Natural killer cell (primary cell): ENCODE measurements at regions not wholly inside any gene's neighbourhood (a gene's known extent, or its start where the extent isn't known, plus 50 kb on each side); places are given as distances from the start of the nearest gene placed in this dataset.
A peak's percentile ranks its signal among the peaks of the same experiment; 100 is the strongest.

Experiments
- ATAC-seq, 3 donors: fragments of 150-1000 bp in 2 of 3; fragments of 200-7000 bp in 1 of 3; cut with Tn5 transposase; 1 replicate in 1 of 3; 2 replicates in 2 of 3; pipeline ENCODE4 v1.10.0; 2021; ENCODE audit warnings: mild to moderate bottlenecking in 2 of 3, moderate library complexity in 2 of 3
- DNase-seq, 2 donors: peaks; one replicate each; pipeline versions ENCODE4 v3.0.0 to v3.0.0-alpha.2; 2013 to 2021; ENCODE audit warnings: mixed read lengths in 1 of 2
- H3K27ac ChIP-seq: one replicate; pipeline ENCODE4 v1.5.1; 2013; ENCODE audit warnings: mild to moderate bottlenecking, low read length
- H3K27me3 ChIP-seq: one replicate; pipeline ENCODE4 v1.6.1; 2013; ENCODE audit warnings: low read length; ENCODE audit not compliant: control insufficient read depth, insufficient read depth
- H3K36me3 ChIP-seq: one replicate; pipeline ENCODE4 v1.6.1; 2013; ENCODE audit warnings: low read length; ENCODE audit not compliant: control insufficient read depth, insufficient read depth
- H3K4me1 ChIP-seq: one replicate; pipeline ENCODE4 v1.6.1; 2013; ENCODE audit warnings: low read length; ENCODE audit not compliant: control insufficient read depth, insufficient read depth
- H3K4me3 ChIP-seq: one replicate; pipeline ENCODE4 v1.5.1; 2013; ENCODE audit warnings: low read length
- H3K9me3 ChIP-seq: one replicate; pipeline ENCODE4 v1.6.1; 2013; ENCODE audit warnings: low read length; ENCODE audit not compliant: control insufficient read depth, insufficient read depth
- H3K27ac Mint-ChIP-seq, 2 donors: one replicate each; pipeline ENCODE4 v1.8.0; 2022; ENCODE audit warnings: mild to moderate bottlenecking in 2 of 2, mixed read lengths in 2 of 2, moderate library complexity in 1 of 2
- H3K27me3 Mint-ChIP-seq, 2 donors: one replicate each; pipeline ENCODE4 v1.8.0; 2022; ENCODE audit warnings: low read depth in 2 of 2, mixed read lengths in 2 of 2
- H3K36me3 Mint-ChIP-seq: one replicate; pipeline ENCODE4 v1.8.0; 2022; ENCODE audit warnings: mixed read lengths
- H3K4me1 Mint-ChIP-seq, 2 donors: one replicate each; pipeline ENCODE4 v1.8.0; 2022; ENCODE audit warnings: mixed read lengths in 2 of 2
- H3K4me3 Mint-ChIP-seq: one replicate; pipeline ENCODE4 v1.8.0; 2022; ENCODE audit warnings: mild to moderate bottlenecking, moderate library complexity, mixed read lengths
- H3K9me3 Mint-ChIP-seq, 2 donors: one replicate each; pipeline ENCODE4 v1.8.0; 2022; ENCODE audit warnings: mixed read lengths in 2 of 2
- CTCF ChIP-seq: fragments of 200-600 bp; IDR thresholded peaks from one replicate; pipeline ENCODE4 v1.8.0; 2022; ENCODE audit warnings: antibody characterized with exemption
- WGBS: methylation state at CpG from one replicate; pipeline ENCODE4 v1.1.7; 2013; ENCODE audit warnings: missing lambda C conversion rate; ENCODE audit not compliant: insufficient coverage; 5-methylcytosine and 5-hydroxymethylcytosine counted together
- intact Hi-C: fragments of 100-400 bp; cut with micrococcal nuclease; formaldehyde crosslinking; loops from one replicate; pipeline ENCODE4 v1.14.2; 2022

- H3K27me3 ChIP-seq = no peaks in the 10 kb centered on the region
- no peaks in the 10 kb centered on the region for H3K4me1 ChIP-seq
- H3K9me3 Mint-ChIP-seq = peaks cover 4 to 17% of the 10 kb centered on the region in 2 donors
- no peak overlapping the region for H3K27ac Mint-ChIP-seq
- no peaks in the 10 kb centered on the region for H3K36me3 Mint-ChIP-seq
- intact Hi-C loops = no loop called here
- no peak for TF ChIP-seq CTCF
- H3K27ac ChIP-seq = no peak overlapping the region
- no CpG with 5 or more reads among the region's 5 CpGs for WGBS
- no peak overlapping the region for H3K4me3 Mint-ChIP-seq
- no peaks in the 10 kb centered on the region for H3K27me3 Mint-ChIP-seq
- H3K4me3 ChIP-seq = no peak overlapping the region
- no peaks in the 10 kb centered on the region for H3K36me3 ChIP-seq
- ATAC-seq = no peak
- H3K4me1 Mint-ChIP-seq = no peaks in the 10 kb centered on the region
- no peak for DNase-seq
- H3K9me3 ChIP-seq = no peaks in the 10 kb centered on the region
These were observed 594.5 kb downstream of the ACTR3B start for GRCh38 chr7:153354071-153354470.

DNA sequence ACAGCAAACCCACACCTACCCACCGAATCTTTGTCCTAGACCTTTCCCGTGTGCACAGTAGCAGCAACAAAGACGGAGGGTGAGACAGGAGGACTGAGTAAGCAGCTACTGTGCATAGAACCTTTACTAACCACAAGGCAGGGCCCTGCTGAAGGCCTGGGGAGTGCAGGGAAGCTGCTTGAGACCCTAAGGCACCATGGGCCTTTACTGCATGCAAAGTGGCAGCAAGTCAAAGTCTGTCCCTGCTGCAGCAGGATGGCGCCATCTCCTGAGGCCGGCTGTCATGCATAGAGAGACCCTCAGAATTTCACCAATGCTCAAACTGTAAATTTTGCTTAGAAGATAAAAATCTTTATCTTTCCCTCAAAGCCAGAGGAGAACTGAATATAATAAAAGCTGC is 610.5 kb downstream of the ACTR3B start:
- 75% methylated on average over 5 of the region's 5 CpGs for WGBS
- intact Hi-C loops = no loop called here
- no peak overlapping the region for H3K27ac Mint-ChIP-seq
- H3K4me3 Mint-ChIP-seq = no peak overlapping the region
- H3K4me3 ChIP-seq = no peak overlapping the region
- no peaks in the 10 kb centered on the region for H3K4me1 ChIP-seq
- H3K9me3 ChIP-seq = peaks cover 17% of the 10 kb centered on the region
- no peak for DNase-seq
- H3K36me3 ChIP-seq = no peaks in the 10 kb centered on the region
- TF ChIP-seq CTCF = no peak
- no peaks in the 10 kb centered on the region for H3K36me3 Mint-ChIP-seq
- peaks cover 9 to 13% of the 10 kb centered on the region in 2 donors for H3K9me3 Mint-ChIP-seq
- no peaks in the 10 kb centered on the region for H3K27me3 ChIP-seq
- H3K4me1 Mint-ChIP-seq = no peaks in the 10 kb centered on the region
- ATAC-seq = no peak
- H3K27me3 Mint-ChIP-seq = no peaks in the 10 kb centered on the region
- no peak overlapping the region for H3K27ac ChIP-seq

DNA sequence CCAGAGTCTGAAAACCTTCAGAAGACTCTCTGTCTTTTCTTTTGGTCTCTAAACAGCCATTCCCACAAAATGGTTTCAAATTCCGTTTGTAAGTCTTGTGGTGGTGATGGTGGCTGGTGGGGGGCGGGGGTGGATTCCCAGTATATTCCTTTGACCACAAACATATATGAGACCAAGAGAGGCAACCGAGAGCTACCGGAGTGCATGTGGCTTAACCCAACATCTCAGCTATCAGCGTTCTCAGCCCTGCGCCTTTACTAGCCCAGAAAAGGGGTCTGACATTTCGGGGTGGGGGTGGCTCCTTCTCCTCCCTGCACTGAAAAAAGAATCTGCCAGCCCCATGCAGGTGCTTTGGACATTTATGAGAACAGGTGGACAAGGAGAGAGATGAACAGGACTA is 621.1 kb downstream of the ACTR3B start:
- Mint-ChIP-seq H3K4me3 (no peak overlapping the region), H3K27me3 (no peaks in the 10 kb centered on the region), H3K27ac (no peak overlapping the region), H3K36me3 (no peaks in the 10 kb centered on the region), H3K4me1 (no peaks in the 10 kb centered on the region), H3K9me3 (peaks cover 3 to 4% of the 10 kb centered on the region in 2 donors)
- Histone ChIP-seq H3K4me1 (no peaks in the 10 kb centered on the region), H3K4me3 (no peak overlapping the region), H3K27ac (no peak overlapping the region), H3K27me3 (no peaks in the 10 kb centered on the region), H3K36me3 (no peaks in the 10 kb centered on the region), H3K9me3 (no peaks in the 10 kb centered on the region)
- ATAC-seq (no peak), DNase-seq (no peak)
- no peak for TF ChIP-seq CTCF
- WGBS = 92% methylated on average over 5 of the region's 7 CpGs
- intact Hi-C loops = no loop called here

DNA sequence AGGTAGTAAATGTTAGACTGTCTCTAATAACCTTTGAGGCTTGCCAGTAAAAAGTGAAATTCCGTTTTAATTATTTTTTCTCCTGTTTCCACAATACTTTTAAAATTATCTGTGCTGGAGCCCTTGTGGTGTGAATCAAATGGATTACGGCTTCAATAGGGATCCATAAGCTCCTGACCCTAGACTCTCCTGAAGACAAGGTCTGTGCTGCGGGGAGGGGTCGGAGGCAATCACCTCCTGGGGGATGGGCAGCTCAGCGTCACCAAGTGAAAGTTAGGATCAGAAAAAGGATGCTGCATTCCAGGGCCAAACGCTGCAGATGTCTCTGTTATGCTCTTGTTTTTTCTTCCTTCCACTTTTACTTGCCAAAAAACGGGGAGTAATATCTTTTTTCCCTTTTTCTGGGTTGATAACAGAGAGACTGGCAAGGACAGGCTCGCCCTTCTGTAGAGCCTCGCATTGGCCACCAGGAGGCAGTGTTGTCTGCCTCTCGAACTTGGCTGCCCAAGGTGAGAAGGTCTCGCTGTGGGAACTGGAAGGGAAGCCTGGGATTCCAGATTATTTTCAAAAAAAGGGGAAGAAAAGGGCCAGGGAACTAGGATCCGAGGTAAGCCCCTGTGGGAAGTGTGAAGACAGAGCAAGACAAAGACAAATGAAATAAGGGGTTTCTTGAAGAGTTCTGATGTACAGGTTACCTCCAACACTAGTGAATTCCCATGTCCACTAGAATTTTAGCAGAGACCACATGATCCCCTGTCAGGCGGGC is 621.9 kb downstream of the ACTR3B start:
- intact Hi-C loops = no loop called here

More for the DNA sequence above, 621.9 kb downstream of the ACTR3B start:
- Histone ChIP-seq H3K36me3 (no peaks in the 10 kb centered on the region), H3K27ac (no peak overlapping the region), H3K4me3 (no peak overlapping the region), H3K27me3 (no peaks in the 10 kb centered on the region), H3K4me1 (no peaks in the 10 kb centered on the region), H3K9me3 (no peaks in the 10 kb centered on the region)
- no peak overlapping the region for H3K4me3 Mint-ChIP-seq
- H3K27me3 Mint-ChIP-seq = no peaks in the 10 kb centered on the region
- no peak for TF ChIP-seq CTCF
- ATAC-seq (no peak), DNase-seq (peak in 1 of 2 donors; percentile 2)
- H3K36me3 Mint-ChIP-seq = no peaks in the 10 kb centered on the region
- H3K4me1 Mint-ChIP-seq = no peaks in the 10 kb centered on the region
- WGBS = 17% methylated on average over 12 of the region's 13 CpGs
- peaks cover 3 to 6% of the 10 kb centered on the region in 2 donors for H3K9me3 Mint-ChIP-seq
- no peak overlapping the region for H3K27ac Mint-ChIP-seq
